IPS-18c (cell line): ENCODE measurements at regions not wholly inside any gene's neighbourhood (a gene's known extent, or its start where the extent isn't known, plus 50 kb on each side); places are given as distances from the start of the nearest gene placed in this dataset.
"Not testable (repeated sequence)": the region's sequence is repeated elsewhere in the genome, so short reads cannot be mapped to it uniquely, and the experiment has no call there.

ENCODE experiments used
- H3K4me3 ChIP-seq: 2 replicates; pipeline ENCODE4 v1.7.0; 2013; ENCODE audit warnings: low read depth, mild to moderate bottlenecking, low read length, moderate library complexity; ENCODE audit not compliant: insufficient read depth
- H3K9me3 ChIP-seq: one replicate; pipeline ENCODE4 v1.6.1; 2013; ENCODE audit warnings: mild to moderate bottlenecking, low read length, moderate library complexity; ENCODE audit not compliant: control insufficient read depth, insufficient read depth

DNA sequence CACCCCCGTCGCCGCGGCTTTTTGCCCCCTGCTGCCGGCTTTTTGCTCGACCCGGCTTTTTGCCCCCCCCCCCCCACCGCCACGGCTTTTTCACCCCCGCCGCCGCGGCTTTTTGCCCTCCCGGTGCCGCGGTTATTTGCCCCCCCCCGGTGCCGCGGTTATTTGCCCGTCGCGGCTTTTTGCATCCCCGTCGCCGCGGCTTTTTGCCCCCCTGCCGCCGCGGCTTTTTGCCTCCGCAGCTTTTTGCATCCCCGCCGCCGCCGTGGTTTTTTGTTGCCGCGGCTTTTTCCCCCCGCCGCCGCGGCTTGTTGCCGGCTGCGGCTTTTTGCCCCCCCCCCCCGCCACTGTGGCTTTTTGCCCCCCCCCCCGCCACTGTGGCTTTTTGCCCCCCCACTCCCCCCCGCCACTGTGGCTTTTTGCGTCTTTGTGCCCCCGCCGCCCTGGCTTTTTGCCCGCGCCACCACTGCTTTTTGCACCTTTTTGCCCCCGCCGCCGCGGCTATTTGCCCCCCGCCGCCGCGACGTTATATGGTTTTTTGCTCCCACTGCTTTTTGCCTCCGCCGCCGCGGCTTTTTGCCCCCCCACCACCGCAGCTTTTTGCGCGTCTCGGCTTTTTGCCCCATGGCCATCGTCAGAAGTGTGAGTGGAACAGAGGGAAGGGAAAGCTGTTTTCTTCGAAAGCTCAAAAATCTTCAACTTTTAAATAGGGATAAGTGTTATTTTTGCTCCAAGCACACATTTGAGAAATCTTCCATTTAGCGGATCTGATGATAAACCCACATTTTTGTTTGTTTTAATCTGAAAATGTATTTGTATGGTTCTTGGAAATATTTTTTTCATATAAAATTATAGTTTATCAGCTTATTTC is 2787.6 kb downstream of the RPIA start:
- peak overlapping the region; percentile 50; the same call in 1 of the 2 replicates for H3K4me3 ChIP-seq
- H3K9me3 ChIP-seq, result not testable (repeated sequence)

DNA sequence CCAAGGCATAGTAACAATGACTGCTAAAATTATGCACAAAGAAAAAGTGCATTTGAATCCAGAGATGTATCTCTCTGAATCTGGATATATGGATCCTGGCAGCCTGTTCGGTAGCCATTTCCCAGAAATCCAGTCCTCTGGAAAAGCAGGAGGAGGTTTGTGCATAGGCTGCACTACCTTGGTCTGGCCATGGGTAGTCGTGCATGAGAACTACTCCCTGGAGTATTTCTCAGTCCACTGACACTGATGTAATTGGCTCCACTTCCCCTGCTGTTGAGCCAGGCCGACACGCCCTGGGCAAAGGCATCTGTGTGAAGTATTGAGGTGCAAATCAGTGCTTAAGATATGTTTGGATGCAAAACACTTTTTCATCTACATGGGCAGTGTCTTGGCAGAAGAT is 2793.8 kb downstream of the RPIA start:
- not testable (repeated sequence) for H3K4me3 ChIP-seq, H3K9me3 ChIP-seq

DNA sequence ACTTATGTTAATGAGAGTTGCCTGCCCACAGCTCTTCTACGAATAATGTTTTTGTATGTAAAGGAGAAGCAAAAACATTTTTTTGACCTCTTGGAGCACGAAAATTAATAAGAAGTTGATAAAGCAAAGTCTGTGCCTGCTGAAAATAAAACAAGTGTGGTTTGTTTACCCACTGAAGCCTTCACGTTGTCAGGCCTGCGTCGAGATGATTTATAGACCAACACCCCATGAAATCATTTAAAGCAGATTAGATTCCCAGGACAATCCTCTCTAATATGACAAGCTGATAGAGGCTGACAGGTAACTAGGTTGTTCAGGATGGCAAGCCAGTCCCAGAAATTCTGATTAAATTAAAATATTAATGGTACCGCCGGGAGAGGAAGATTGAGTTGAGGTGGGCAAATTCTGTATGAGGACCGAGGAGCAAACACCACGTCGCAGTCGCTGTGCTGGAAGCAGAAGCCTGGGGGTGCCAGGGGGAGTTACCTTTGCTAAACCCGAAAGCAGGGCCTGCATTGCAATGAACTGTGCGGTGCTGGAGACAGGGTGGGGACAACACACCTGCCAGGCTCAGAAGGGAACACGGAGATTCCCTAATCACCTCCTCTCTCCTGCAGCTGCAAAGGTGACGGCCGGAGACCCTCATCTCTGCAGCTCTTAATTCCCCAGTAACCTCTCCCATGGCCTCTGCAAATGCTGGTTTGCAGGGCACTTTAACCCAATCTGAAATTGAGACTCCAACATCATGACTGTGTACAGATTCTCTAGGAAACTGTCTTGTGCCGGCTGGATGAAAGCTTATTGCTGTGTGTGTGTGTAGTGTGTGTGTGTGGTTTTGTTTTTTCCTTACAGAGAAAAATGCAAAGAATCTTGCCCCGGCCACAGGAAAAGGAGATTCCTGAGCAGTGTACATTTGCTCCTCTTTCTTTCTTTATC is 2805.9 kb downstream of the RPIA start:
- H3K9me3 ChIP-seq, H3K4me3 ChIP-seq: not testable (repeated sequence)

DNA sequence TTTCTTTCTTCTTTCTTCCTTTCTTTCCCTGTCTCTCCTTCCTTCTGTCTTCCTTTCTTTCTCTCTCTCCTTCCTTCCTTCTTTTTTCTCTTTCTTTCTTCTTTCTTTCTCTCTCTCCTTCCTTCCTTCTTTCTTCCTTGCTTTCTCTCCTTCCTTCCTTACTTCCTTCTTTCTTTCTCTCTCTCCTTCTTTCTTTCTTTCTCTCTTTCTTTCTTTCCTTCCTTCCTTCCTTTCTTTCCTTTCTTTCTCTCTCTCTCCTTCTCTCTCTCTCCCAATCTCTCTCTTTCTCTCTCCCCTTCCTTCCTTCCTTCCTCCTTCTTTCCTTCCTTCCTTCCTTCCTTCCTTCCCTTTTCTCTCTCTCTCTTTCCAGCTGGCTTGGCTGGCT is 2806.6 kb downstream of the RPIA start:
- not testable (repeated sequence) for H3K4me3 ChIP-seq, H3K9me3 ChIP-seq

DNA sequence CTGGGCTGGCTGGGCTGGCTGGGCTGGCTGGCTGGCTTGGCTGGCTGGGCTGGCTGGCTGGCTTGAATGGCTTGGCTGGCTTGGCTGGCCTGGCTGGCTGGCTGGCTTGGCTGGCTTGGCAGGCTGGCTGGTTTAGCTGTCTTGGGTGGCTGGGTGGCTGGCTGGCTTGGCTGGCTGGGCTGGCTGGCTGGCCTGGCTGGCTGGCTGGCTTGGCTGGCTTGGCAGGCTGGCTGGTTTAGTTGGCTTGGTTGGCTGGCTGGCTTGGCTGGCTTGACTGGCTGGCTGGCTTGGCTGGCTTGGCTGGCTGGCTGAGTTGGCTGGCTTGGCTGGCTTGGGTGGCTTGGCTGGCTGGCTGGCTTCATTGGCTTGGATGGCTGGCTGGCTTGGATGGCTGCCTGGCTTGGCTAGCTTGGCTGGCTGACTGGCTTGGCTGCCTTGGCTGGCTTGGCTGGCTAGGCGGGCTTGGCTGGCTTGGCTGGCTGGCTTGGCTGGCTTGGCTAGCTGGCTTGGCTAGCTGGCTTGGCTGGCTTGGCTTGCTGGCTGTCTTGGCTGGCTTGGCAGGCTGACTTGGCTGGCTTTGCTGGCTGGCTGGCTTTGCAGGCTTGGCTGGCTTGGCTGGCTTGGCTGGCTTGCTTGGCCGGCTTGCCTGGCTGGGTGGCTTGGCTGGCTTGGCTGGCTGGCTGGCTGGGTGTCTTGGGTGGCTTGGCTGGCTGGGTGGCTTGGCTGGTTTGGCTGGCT is 2807.2 kb downstream of the RPIA start:
- H3K9me3 ChIP-seq, H3K4me3 ChIP-seq: not testable (repeated sequence)

DNA sequence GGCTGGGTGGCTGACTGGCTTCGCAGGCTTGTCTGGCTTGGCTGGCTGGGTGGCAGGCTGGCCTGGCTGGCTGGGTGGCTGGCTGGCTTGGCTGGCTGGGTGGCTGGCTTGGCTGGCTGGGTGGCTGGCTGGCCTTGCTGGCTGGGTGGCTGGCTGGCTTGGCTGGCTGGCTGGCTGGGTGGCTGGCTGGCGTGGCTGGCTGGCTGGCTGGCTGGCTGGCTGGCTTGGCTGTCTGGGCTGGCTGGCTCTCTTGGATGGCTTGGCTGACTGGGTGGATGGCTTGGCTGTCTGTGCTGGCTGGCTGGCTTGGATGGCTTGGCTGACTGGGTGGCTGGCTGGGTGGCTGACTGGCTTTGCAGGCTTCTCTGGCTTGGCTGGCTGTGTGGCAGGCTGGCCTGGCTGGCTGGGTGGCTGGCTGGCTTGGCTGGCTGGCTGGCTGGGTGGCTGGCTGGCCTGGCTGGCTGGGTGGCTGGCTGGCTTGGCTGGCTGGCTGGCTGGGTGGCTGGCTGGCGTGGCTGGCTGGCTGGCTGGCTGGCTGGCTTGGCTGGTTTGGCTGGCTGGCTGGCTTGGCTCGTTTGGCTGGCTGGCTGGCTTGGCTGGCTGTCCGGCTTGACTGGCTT is 2808.1 kb downstream of the RPIA start:
- not testable (repeated sequence) for H3K9me3 ChIP-seq, H3K4me3 ChIP-seq

DNA sequence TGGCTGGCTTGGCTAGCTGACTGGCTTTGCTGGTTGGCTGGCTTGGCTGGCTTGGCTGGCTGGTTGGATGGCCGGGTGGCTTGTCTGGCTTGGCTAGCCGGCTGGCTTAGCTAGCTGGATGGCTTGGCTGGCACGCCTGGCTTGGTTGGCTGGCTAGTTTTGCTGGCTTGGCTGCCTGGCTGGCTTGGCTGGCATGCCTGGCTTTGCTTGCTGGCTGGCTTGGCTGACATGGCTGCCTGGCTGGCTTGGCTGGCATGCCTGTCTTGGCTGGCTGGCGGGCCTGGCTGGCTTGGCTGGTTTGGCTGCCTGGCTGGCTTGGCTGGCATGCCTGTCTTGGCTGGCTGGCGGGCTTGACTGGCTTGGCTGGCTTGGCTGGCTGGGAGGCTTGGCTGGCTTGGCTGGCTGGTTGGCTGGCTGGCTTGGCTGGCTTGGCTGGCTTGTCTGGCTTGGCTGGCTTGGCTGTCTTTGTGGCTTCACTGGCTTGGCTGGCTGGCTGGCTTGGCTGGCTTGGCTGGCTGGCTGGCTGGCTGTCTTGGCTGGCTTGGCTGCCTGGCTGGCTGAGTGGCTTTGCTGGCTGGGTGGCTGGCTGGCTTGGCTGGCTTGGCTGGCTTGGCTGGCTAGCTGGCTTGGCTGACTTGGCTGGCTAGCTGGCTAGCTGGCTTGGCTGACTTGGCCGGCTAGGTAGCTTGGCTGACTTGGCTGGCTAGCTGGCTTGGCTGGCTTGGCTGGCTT is 2808.9 kb downstream of the RPIA start:
- not testable (repeated sequence) for H3K4me3 ChIP-seq, H3K9me3 ChIP-seq

DNA sequence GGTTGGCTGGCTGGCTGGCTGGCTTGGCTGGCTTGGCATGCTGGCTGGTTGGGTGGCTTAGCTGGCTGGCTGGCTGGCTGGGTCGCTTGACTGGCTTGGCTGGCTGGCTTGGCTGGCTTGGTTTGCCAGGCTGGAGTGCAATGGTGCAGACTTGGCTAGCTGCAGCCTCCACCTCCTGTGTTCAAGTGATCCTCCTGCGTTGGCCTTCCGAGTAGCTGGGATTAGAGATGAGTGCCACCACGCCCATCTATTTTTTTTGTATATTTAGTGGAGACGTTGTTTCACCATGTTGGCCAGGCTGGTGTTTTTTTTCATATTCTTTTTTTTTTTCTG is 2809.5 kb downstream of the RPIA start:
- H3K9me3 ChIP-seq, H3K4me3 ChIP-seq: not testable (repeated sequence)

DNA sequence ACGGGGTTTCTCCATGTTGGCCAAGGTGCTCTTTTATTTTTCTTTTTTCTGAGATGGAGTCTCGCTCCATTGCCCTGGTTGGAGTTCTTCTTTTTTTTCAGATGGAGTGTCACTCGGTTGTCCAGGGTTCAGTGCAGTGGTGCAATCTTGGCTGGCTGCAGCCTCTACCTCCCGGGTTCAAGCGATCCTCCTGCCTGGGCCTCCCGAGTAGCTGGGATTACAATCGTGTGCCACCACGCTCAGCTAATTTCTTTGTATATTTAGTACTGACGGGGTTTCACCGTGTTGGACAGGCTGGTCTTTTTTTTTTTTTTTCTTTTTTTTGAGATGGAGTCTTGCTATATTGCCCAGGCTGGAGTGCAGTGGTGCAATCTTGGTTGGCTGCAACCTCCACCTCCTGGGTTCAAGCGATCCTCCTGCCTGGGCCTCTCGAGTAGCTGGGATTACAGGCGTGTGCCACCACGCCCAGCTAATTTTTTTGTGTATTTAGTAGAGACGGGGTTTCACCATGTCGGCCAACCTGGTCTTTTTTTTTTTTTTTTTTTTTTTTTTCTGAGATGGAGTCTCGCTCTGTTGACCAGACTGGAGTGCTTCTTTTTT is 2810.1 kb downstream of the RPIA start:
- not testable (repeated sequence) for H3K9me3 ChIP-seq, H3K4me3 ChIP-seq

DNA sequence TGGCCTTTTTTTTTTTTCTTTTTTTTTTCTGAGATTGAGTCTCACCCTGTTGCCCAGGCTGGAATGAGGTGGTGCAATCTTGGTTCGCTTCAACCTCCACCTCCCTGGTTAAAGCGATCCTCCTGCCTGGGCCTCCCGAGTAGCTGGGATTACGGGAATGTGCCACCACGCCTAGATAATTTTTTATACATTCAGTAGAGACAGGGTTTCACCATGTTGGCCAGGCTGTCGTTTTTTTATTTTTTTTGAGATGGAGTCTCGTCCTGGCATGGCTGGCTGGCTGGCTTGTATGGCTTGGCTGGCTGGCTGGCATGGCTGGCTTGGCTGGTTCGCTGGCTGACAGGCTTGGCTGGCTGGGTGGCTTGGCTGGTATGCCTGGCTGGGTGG is 2812.1 kb downstream of the RPIA start:
- H3K9me3 ChIP-seq, H3K4me3 ChIP-seq: not testable (repeated sequence)

DNA sequence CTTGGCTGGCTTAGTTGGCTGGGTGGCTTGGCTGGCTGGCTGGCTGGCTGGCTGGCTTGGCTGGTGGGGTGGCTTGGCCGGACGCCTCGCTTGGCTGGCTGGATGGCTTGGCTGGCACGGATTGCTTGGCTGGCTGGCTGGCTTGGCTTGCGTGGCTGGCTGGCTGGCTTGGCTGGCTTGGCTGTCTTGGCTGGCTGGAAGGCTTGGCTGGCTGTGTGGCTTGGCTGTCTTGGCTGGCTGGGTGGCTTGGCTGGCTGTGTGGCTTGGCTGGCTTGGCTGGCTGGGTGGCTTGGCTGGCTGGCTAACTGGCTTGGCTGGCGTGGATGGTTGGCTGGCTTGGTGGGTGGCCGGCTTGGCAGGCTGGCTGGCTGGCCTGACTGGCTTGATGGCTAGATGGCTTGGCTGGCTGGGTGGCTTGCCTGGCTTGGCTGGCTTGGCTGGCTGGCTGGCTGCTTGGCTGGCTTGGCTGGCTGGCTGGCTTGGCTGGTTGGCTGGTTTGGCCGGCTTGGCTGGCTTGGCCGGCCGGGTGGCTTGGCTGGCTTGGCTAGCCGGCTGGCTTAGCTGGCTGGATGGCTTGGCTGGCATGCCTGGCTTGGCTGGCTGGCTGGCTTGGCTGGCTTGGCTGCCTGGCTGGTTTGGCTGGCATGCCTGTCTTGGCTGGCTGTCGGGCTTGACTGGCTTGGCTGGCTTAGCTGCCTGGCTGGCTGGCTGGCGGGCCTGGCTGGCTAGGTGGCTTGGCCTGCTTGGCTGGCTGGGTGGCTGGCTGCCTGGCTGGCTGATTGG is 2812.7 kb downstream of the RPIA start:
- not testable (repeated sequence) for H3K4me3 ChIP-seq, H3K9me3 ChIP-seq

DNA sequence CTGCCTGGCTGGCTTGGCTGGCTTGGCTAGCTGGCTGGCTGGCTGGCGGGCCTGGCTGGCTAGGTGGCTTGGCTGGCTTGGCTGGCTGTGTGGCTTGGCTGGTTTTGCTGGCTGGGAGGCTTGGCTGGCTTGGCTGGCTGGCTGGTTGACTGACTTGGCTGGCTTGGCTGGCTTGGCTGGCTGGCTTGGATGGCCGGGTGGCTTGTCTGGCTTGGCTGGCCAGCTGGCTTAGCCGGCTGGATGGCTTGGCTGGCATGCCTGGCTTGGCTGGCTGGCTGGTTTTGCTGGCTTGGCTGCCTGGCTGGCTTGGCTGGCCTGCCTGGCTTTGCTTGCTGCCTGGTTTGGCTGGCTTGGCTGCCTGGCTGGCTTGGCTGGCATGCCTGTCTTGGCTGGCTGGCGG is 2817.3 kb downstream of the RPIA start:
- H3K9me3 ChIP-seq, H3K4me3 ChIP-seq: not testable (repeated sequence)

DNA sequence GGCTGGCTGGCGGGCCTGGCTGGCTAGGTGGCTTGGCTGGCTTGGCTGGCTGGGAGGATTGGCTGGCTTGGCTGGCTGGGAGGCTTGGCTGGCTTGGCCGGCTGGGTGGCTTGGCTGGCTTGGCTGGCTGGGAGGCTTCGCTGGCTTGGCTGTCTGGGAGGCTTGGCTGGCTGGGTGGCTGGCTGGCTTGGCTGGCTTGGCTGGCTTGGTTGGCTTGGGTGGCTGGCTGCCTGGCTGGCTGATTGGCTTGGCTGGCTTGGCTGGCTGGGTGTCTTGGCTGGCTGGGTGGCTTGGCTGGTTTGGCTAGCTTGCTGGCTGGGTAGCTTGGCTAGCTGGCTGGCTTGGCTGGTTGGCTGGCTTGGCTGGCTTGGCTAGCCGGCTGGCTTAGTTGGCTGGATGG is 2817.8 kb downstream of the RPIA start:
- not testable (repeated sequence) for H3K4me3 ChIP-seq, H3K9me3 ChIP-seq

DNA sequence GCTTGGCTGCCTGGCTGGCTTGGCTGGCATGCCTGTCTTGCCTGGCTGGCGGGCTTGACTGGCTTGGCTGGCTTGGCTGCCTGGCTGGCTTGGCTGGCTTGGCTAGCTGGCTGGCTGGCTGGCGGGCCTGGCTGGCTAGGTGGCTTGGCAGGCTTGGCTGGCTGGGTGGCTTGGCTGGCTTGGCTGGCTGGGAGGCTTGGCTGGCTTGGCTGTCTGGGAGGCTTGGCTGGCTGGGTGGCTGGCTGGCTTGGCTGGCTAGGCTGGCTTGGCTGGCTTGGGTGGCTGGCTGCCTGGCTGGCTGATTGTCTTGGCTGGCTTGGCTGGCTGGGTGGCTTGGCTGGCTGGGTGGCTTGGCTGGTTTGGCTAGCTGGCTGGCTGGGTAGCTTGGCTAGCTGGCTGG is 2819.7 kb downstream of the RPIA start:
- H3K4me3 ChIP-seq, H3K9me3 ChIP-seq: not testable (repeated sequence)

DNA sequence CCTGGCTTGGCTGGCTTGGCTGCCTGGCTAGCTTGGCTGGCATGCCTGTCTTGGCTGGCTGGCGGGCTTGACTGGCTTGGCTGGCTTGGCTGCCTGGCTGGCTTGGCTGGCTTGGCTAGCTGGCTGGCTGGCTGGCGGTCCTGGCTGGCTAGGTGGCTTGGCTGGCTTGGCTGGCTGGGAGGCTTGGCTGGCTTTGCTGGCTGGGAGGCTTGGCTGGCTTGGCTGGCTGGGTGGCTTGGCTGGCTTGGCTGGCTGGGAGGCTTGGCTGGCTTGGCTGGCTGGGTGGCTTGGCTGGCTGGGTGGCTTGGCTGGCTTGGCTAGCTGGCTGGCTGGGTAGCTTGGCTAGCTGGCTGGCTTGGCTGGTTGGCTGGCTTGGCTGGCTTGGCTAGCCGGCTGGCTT is 2824.5 kb downstream of the RPIA start:
- H3K4me3 ChIP-seq, H3K9me3 ChIP-seq: not testable (repeated sequence)

DNA sequence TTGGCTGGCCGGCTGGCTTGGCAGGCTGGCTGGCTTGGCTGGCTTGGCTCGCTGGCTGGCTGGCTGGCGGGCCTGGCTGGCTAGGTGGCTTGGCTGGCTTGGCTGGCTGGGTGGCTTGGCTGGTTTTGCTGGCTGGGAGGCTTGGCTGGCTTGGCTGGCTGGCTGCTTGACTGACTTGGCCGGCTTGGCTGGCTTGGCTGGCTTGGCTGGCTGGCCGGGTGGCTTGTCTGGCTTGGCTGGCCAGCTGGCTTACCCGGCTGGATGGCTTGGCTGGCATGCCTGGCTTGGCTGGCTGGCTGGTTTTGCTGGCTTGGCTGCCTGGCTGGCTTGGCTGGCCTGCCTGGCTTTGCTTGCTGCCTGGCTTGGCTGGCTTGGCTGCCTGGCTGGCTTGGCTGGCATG is 2825.2 kb downstream of the RPIA start:
- not testable (repeated sequence) for H3K9me3 ChIP-seq, H3K4me3 ChIP-seq
